Smooth muscle cell (in vitro differentiated cells): ENCODE measurements at regions not wholly inside any gene's neighbourhood (a gene's known extent, or its start where the extent isn't known, plus 50 kb on each side); places are given as distances from the start of the nearest gene placed in this dataset.

ENCODE experiments used
- DNase-seq: peaks from one replicate; lab custom pipeline; 2025; ENCODE audit not compliant: unreplicated experiment; lab: John Stamatoyannopoulos, UW
- H2AFZ ChIP-seq: fragments of 200-600 bp; sonication (generic); 2 replicates; pipeline ENCODE4 v1.6.0; 2016; ENCODE audit warnings: antibody characterized with exemption, low read depth, mild to moderate bottlenecking
- H3F3A ChIP-seq: fragments of 200-600 bp; sonication (generic); 2 replicates; pipeline ENCODE4 v1.6.0; 2017; ENCODE audit warnings: antibody characterized with exemption, low read depth
- H3K27ac ChIP-seq: fragments of 200-600 bp; sonication (generic); 2 replicates; pipeline ENCODE4 v1.5.1; 2016; ENCODE audit warnings: low read depth, mild to moderate bottlenecking
- H3K27me3 ChIP-seq: fragments of 200-600 bp; sonication (generic); 2 replicates; pipeline ENCODE4 v1.6.1; 2016; ENCODE audit warnings: low read depth, mild to moderate bottlenecking
- H3K36me3 ChIP-seq: fragments of 200-600 bp; sonication (generic); 2 replicates; pipeline ENCODE4 v1.5.1; 2016; ENCODE audit warnings: low read depth
- H3K4me1 ChIP-seq: fragments of 200-600 bp; sonication (generic); 2 replicates; pipeline ENCODE4 v1.5.1; 2016; ENCODE audit warnings: low read depth
- H3K4me2 ChIP-seq: fragments of 200-600 bp; sonication (generic); 2 replicates; pipeline ENCODE4 v1.6.0; 2016; ENCODE audit warnings: mild to moderate bottlenecking
- H3K4me3 ChIP-seq: fragments of 200-600 bp; sonication (generic); 2 replicates; pipeline ENCODE4 v1.5.1; 2016; ENCODE audit warnings: mild to moderate bottlenecking
- H3K79me2 ChIP-seq: fragments of 200-600 bp; sonication (generic); 2 replicates; pipeline ENCODE4 v1.6.0; 2016; ENCODE audit warnings: low read depth, mild to moderate bottlenecking
- H3K9ac ChIP-seq: fragments of 200-600 bp; sonication (generic); 2 replicates; pipeline ENCODE4 v1.6.0; 2016; ENCODE audit warnings: low read depth
- H3K9me3 ChIP-seq: fragments of 200-600 bp; sonication (generic); replicated peaks from 2 replicates; pipeline ENCODE4 v1.5.1; 2016; ENCODE audit warnings: low read depth
- H4K20me1 ChIP-seq: fragments of 200-600 bp; sonication (generic); 2 replicates; pipeline ENCODE4 v1.6.0; 2016; ENCODE audit warnings: low read depth
- CTCF ChIP-seq: fragments of 200-600 bp; sonication (generic); IDR thresholded peaks from 2 replicates; pipeline ENCODE4 v1.5.1; 2017; ENCODE audit warnings: borderline replicate concordance, mild to moderate bottlenecking, antibody characterized with exemption; ENCODE audit not compliant: insufficient read depth, poor library complexity, severe bottlenecking
- WGBS: methylation state at CpG from one replicate; pipeline ENCODE4 v1.1.7; 2016; ENCODE audit warnings: low lambda C conversion rate; 5-methylcytosine and 5-hydroxymethylcytosine counted together

- Histone ChIP-seq H3F3A (no peaks in the 10 kb centered on the region), H3K4me1 (no peaks in the 10 kb centered on the region), H4K20me1 (no peaks in the 10 kb centered on the region), H3K79me2 (no peaks in the 10 kb centered on the region), H3K27me3 (no peaks in the 10 kb centered on the region), H3K4me3 (no peak overlapping the region), H3K27ac (no peak overlapping the region), H2AFZ (peak overlapping the region; percentile 8), H3K36me3 (no peaks in the 10 kb centered on the region), H3K9ac (no peak overlapping the region), H3K9me3 (no peaks in the 10 kb centered on the region), H3K4me2 (no peak overlapping the region)
- no peak for TF ChIP-seq CTCF
- no peak for DNase-seq
- WGBS, result 75% methylated on average over 8 of the region's 8 CpGs
These were observed 139.7 kb upstream of the COL8A1 start for GRCh38 chr3:99498550-99499234.

DNA sequence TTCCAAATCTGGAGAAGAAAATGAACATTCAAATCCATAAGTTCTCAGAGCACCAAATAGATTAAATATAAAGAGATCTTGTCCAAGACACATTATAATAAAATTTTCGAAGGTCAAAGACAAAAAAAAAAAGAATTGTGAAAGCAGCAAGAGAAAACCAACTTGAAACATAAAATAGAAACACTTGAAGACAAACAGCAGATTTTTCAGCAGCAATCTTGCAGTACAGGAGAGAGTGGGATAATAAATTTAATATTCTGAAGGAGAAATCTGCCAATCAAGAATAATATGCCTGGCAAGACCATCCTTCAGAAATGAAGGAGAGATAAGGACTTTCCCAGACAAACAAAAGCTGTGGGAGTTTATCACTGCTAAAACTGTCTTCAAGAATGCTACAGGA lies 150.5 kb upstream of the COL8A1 start:
- H3K27ac ChIP-seq, result no peak overlapping the region
- TF ChIP-seq CTCF, result no peak
- WGBS, result 68% methylated on average over 1 of the region's 1 CpG
- H3K4me3 ChIP-seq, result no peak overlapping the region
- H3K9me3 ChIP-seq, result peaks cover 6% of the 10 kb centered on the region
- H3K79me2 ChIP-seq, result no peaks in the 10 kb centered on the region
- DNase-seq, result no peak
- H3F3A ChIP-seq, result no peaks in the 10 kb centered on the region
- H2AFZ ChIP-seq, result no peak overlapping the region
- no peaks in the 10 kb centered on the region for H4K20me1 ChIP-seq
- no peaks in the 10 kb centered on the region for H3K27me3 ChIP-seq
- no peak overlapping the region for H3K4me2 ChIP-seq
- H3K4me1 ChIP-seq, result no peaks in the 10 kb centered on the region
- H3K9ac ChIP-seq, result no peak overlapping the region
- H3K36me3 ChIP-seq, result no peaks in the 10 kb centered on the region

DNA sequence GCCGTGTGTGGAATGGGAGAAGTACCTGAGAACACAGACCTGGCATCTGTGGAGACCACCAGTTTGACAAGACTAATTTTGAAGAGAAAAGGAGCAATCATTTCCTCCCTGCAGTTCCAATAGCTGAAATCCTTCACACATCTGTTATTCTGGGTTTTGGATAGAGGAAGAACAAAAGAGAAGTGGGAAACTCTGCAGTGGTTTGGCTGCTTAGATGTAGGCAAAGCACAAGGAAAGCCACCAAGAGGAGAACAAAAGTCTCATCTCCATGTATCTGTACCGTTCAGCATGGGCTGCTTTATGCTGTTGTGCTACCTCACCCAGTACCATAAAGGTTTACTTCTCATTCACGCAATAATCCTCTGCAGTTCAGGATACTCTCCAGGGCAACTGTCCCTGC lies 153.1 kb upstream of the COL8A1 start:
- no peaks in the 10 kb centered on the region for H4K20me1 ChIP-seq
- no peaks in the 10 kb centered on the region for H3K27me3 ChIP-seq
- peaks cover 6% of the 10 kb centered on the region for H3K9me3 ChIP-seq
- TF ChIP-seq CTCF, result no peak
- no peak overlapping the region for H3K9ac ChIP-seq
- no peak for DNase-seq
- H3K4me1 ChIP-seq, result no peaks in the 10 kb centered on the region
- H3K4me2 ChIP-seq, result no peak overlapping the region
- H3K79me2 ChIP-seq, result no peaks in the 10 kb centered on the region
- WGBS, result 82% methylated on average over 3 of the region's 3 CpGs
- H3K36me3 ChIP-seq, result no peaks in the 10 kb centered on the region
- no peak overlapping the region for H3K4me3 ChIP-seq
- H3K27ac ChIP-seq, result no peak overlapping the region
- no peaks in the 10 kb centered on the region for H3F3A ChIP-seq
- no peak overlapping the region for H2AFZ ChIP-seq

DNA sequence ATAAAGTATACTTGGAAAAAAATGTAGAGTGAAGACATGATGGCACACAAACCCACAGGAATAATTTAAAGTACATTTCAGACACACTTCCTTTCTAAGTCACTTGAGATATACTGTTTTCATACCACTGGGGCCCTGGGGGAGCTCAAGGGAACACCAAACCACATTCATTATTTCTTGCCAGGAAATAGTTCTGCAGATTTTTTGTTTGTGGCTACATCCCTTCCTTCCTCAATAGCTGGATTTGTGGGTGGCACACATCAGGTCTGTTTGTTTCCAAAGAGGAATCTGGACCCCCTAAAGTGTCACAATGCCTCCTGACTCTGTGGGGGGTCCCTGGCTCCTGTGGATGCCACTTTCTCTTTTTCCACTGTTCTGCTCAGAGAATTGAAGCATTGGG lies 153.5 kb upstream of the COL8A1 start:
- no peak overlapping the region for H3K27ac ChIP-seq
- no peak overlapping the region for H3K9ac ChIP-seq
- no peaks in the 10 kb centered on the region for H4K20me1 ChIP-seq
- no peak overlapping the region for H3K4me3 ChIP-seq
- peaks cover 6% of the 10 kb centered on the region for H3K9me3 ChIP-seq
- H3K4me2 ChIP-seq, result no peak overlapping the region
- H3K27me3 ChIP-seq, result no peaks in the 10 kb centered on the region
- no peaks in the 10 kb centered on the region for H3K4me1 ChIP-seq
- H2AFZ ChIP-seq, result no peak overlapping the region
- no peaks in the 10 kb centered on the region for H3K36me3 ChIP-seq
- no peak for DNase-seq
- no peaks in the 10 kb centered on the region for H3K79me2 ChIP-seq
- TF ChIP-seq CTCF, result no peak
- H3F3A ChIP-seq, result no peaks in the 10 kb centered on the region
